Astrocyte of the cerebellum (primary cell): ENCODE measurements at regions not wholly inside any gene's neighbourhood (a gene's known extent, or its start where the extent isn't known, plus 50 kb on each side); places are given as distances from the start of the nearest gene placed in this dataset.

Experiments
- DNase-seq: peaks from one replicate; pipeline ENCODE4 v3.0.0-alpha.2; 2011; ENCODE audit warnings: low read depth
- H3K4me3 ChIP-seq: 2 replicates; pipeline ENCODE4 v1.5.1; 2011; ENCODE audit warnings: mild to moderate bottlenecking, low read depth, low read length, moderate library complexity
- CTCF ChIP-seq: IDR thresholded peaks from 2 replicates; pipeline ENCODE4 v1.5.1; 2012; ENCODE audit warnings: low read length, low read depth, moderate library complexity, mild to moderate bottlenecking; ENCODE audit errors: missing control alignments
- in situ Hi-C: cut with HindIII; loops from 2 replicates; pipeline ENCODE4 v1.10.0; 2017; ENCODE audit warnings: low sequenced_read_pairs

- no peak for DNase-seq
- in situ Hi-C loops, result no loop called here
- H3K4me3 ChIP-seq, result no peak overlapping the region
- TF ChIP-seq CTCF, result no peak
These were observed 111.9 kb upstream of the CALN1 start for GRCh38 chr7:72524037-72524436.

GRCh38 chr7:72504061-72504706 is 92.0 kb upstream of the CALN1 start:
- DNase-seq, result no peak
- no peak overlapping the region for H3K4me3 ChIP-seq
- no peak for TF ChIP-seq CTCF
- in situ Hi-C loops, result no loop called here

- DNase-seq, result no peak
- no peak overlapping the region for H3K4me3 ChIP-seq
- TF ChIP-seq CTCF, result no peak
- in situ Hi-C loops, result no loop called here
These were observed 91.5 kb upstream of the CALN1 start for GRCh38 chr7:72503644-72504043.

GRCh38 chr7:72494807-72495206 is 82.7 kb upstream of the CALN1 start:
- no peak overlapping the region for H3K4me3 ChIP-seq
- no peak for DNase-seq
- no peak for TF ChIP-seq CTCF
- in situ Hi-C loops, result no loop called here

GRCh38 chr7:72493850-72494661 is 81.9 kb upstream of the CALN1 start:
- TF ChIP-seq CTCF, result peak; percentile 68
- H3K4me3 ChIP-seq, result no peak overlapping the region
- in situ Hi-C loops, result no loop called here
- peak; percentile 28 for DNase-seq

GRCh38 chr7:72492461-72493065 is 80.4 kb upstream of the CALN1 start:
- no peak overlapping the region for H3K4me3 ChIP-seq
- DNase-seq, result no peak
- no peak for TF ChIP-seq CTCF
- in situ Hi-C loops, result no loop called here
